CD4-positive, alpha-beta T cell treated with Interleukin-1 beta for 1 hour (primary cell): ENCODE measurements at regions not wholly inside any gene's neighbourhood (a gene's known extent, or its start where the extent isn't known, plus 50 kb on each side); places are given as distances from the start of the nearest gene placed in this dataset.
"Not testable (repeated sequence)": the region's sequence is repeated elsewhere in the genome, so short reads cannot be mapped to it uniquely, and the experiment has no call there.

Experiments
- DNase-seq, 2 donors: peaks; one replicate each; pipeline ENCODE4 v3.0.0-alpha.2; 2020 to 2022

DNA sequence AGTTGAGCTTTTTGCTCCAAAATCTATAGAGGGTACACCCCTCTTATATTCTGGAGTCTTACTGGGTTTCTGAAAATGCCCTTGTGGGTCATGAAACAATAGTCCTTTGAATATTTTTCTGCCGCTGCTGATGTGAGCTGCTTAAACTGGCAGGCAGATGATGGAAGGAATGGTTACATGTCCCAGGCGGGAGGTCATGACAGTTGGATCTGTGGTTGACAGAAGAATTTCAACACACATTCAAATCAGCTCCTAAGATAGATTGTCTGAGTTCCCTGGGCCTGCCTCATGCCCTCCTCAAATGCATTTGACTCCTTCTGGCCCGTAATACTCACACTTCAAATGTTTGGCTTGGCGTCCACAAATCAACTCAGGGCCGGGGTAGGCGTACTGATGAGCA is 105.0 kb upstream of the IKBKE start:
- DNase-seq: not testable (repeated sequence)

DNA sequence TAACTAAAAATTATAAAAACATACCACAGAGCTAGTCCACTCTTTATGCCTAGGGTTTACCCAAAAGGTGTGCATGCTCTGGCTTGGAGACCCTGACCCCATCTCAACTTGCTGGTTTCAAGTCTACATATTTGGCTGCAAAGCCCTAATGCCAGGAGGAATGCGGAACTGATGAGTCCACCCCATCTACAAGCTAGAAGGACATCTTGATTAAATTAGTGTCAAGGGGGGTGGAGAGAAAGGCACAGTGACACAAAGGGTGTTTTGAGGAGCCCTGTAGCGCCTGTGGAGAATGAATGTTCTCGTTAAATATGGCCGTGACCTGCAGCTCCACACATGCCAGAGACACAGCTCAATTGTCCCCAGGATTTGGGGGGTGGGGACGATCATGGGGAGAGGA is 104.1 kb upstream of the IKBKE start:
- not testable (repeated sequence) for DNase-seq

DNA sequence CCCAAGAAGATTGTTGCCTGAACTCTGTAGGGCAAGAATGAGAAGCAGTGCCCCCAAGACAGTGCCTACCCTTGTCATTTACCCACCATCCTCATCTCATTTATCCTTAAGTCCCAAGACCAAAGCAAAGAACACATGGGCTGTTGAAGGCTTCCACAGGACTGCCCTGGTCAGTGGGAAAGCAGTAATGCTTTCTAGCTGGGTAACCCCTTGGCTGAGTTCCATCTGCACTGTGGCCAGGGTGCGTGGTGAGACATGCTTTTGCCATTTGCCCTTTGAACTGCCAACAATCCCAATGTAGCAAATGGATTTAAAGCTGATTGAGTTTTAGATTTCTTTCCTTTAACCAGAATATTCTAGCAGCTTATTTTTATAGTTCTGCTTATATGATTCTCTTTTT is 103.5 kb upstream of the IKBKE start:
- not testable (repeated sequence) for DNase-seq

DNA sequence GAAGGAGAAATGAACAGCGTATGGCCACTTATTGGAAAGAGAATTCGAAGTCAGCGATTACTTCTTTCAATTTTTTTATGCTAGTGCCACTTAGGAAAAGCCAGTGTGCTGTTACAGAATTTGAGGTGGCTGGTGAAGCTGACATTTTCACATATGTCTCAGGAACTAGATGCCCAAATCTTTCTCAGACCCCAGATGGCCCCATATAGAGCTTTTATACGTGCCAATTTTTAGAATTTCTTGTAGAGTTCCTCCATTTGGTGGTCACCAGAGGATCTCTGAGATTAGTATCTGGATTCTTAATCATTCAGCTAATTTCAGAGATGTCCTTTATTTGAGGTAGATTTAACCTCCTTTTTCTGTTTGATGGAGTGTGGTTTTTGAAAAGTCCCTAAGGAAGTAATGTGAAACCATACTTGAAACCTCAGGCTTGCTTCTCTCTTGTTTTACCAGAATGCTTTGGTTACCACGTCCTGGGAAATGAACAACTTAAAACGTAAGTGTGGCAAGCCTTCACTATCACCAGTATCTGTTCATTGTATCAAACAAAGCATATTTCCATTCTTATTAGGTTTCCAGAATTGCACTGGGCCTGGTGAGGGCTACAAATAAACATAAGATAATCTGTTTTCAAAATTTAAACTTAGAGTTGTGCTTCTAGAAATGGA is 102.2 kb upstream of the IKBKE start:
- not testable (repeated sequence) for DNase-seq

DNA sequence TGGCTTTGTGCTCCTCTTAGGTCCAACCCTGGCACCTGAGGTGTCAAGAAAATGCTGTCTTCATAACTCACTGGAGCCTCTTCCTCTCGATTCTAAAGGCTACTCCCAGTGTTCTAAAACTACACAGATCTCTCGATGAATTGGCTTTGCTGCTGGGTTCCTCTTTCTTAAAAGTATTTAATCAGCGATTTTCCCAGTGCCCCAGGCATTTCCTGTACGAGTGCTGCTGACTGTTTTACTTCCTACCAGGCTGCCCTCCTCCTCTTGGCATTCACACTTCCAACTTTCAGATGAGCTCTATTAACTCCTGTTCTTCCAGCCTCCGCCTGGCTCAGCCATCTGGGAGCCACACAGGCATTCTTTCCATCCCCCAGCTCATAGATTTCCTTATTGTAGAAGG is 95.6 kb upstream of the IKBKE start:
- DNase-seq: not testable (repeated sequence)

DNA sequence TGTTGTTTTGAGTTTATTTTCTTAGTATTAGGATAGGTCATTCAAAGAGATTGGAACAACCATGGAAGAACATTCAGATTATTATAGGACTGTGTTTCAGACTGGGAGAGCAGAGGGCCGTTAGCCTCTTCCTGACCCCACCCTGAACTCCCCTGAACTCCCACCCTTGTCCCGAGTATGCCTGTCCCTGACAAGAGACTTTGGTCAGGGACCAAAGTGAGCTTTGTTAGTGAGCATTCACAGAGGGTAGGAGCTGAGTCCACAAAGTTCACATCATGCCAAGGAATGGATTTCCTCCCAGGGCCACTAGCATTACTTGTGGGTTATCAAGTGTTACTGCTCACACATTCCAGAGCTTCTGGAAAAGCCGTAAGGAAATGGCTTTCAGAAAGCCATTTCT is 94.7 kb upstream of the IKBKE start:
- DNase-seq: not testable (repeated sequence)

DNA sequence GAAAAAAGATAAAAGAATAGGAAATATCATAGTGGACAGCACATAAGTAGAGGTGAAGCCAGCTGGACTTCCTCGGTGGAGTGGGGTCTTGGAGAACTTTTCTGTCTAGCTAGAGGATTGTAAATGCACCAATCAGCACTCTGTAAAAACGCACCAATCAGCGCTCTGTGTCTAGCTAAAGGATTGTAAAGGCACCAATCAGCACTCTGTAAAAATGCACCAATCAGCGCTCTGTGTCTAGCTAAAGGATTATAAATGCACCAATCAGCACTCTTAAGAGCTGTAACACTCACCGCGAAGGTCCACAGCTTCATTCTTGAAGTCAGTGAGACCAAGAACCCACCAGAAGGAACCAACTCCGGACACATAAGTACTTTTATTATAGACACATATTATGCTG is 91.8 kb upstream of the IKBKE start:
- not testable (repeated sequence) for DNase-seq

DNA sequence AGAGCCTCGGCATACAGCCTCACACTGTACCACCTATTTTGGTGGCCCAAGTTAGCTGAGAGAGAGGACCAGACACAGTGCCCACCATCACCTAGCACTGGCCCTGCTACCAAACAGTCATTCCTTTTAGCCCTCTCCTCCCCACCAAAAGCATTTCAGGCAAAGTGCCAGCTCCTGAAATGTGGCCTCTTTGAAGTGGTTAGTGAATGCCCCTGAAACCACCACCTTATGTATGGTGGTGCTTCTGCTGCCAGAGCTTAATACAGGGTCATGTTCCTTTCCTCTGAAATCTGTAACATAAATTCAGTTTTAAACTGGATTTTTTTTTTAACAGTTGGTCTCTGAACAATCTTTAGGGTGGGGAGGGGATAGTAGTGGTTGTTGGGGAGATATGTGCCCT is 91.0 kb upstream of the IKBKE start:
- not testable (repeated sequence) for DNase-seq

DNA sequence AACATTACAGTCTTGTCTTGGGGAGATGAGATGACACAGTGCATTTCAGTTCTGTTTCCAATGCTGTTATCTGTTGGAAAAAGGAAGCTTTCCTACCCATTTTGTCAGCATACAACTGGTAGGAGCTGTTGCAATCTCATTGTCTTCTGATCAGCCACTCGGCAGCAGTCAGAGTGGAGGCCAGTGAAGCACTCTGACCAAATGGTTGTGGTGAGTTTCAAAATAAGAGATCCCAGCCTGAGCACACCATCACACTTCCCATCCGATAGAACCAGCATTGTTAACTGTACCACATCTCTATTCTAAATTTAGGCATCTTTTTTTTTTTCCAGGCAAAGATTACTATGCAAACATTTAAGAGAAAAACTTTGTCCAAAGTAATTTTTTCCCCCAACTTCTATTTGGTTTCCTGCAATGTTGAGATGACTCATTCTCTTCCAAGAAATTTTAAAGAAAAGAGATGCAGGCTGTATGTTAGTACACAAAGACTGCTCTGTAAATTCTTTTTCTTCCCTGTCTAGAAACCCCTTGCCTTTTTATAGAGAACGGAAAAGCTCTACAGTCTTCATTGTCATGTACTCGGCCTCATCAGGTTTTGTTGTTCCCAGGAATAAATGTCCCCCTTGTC is 90.0 kb upstream of the IKBKE start:
- peak in 1 of 2 donors; percentile 2 for DNase-seq

DNA sequence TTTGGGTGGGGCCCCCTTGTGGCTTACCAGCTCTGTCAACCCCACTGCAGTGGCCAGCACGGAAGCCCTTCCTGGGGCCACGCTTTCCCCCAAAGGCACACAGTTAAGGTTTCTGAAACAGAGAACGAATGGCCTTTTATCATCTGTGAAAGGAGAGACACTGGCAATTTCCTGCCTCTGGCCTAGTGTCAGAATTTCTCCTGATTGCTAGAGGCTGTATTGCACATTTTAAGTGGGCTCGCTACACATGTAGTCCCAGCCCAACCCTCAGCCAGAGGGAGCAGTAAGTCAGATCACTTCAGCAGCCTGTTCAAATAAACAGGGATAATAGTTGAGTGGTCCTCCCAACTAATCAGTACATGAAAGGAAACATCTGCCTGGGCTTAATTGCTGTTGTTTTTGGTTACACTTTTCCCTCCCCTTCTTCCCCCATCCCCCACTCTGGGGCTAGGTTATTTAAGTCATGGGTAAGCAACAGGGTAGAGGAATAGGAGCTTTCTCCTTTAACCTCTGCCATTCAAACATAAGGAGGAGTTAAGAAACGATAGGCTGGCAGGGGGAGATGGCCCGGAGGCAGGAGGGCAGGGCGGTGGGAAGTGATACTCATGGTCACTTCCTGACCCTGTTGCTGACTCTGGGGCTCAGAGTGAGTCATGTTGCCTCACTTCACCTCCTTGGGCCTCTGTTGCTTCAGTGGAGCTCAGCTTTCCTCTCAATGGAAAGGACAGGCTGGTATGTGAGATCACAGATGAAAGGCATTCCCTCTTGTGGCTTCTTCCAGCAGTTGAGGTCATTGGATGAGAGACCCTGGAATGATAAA is 89.3 kb upstream of the IKBKE start:
- peak in 1 of 2 donors; percentile 4 for DNase-seq

DNA sequence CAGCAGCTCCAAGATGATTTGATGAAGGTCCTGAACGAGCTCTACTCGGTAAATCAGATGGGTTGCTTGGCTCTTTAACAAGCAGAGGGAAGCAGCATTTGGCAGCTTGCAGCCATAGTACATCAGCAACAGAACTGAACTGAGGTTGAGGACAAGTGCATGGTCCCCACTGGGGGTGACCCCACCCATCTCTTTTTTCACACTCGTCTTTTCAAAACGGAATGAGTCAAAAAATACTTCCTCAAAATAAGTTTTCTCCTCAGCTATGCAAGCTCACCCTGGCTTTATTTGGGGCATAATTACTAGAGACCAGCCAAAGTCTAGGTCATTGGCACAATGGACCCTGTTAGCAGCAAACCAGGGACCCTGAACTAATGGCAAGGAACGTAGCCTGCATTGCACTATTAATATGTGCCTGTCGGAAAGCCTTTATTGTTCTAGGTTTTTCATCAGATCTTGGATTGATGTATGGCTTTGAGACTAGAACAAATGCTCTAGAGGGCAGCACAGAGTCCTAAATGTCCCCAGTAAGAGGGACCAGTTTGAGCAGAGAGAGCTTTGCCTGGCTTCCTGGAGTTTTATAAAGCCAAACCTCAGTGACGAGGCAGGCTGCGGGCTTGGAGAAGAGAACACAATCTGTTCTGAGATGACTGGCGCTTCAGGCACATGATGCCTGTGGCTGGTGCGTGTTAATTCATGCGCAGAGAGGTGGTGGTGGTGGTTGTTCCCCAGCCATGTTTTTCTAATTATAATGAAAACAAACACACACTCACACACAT is 86.1 kb upstream of the IKBKE start:
- peak; percentile 37 to 49 for DNase-seq

DNA sequence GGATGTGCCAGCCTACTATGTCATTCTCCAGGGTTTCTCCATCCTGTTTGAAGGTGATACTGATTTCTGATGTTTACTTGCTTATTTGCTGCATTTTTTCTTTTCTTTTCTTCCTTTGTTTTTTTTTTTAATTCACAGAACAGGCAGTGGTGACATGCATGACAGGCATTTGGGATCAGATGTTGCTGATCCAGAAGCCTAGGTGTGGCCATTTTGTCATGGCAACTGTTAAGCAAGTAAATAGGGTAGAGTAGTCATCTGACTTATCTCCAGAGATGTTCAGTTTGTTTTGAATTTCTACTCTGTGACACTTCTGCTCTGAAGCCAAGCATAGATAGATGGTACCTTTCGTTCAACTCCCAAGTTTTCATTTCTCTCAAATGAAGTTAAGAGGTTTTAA is 85.4 kb upstream of the IKBKE start:
- DNase-seq: not testable (repeated sequence)

DNA sequence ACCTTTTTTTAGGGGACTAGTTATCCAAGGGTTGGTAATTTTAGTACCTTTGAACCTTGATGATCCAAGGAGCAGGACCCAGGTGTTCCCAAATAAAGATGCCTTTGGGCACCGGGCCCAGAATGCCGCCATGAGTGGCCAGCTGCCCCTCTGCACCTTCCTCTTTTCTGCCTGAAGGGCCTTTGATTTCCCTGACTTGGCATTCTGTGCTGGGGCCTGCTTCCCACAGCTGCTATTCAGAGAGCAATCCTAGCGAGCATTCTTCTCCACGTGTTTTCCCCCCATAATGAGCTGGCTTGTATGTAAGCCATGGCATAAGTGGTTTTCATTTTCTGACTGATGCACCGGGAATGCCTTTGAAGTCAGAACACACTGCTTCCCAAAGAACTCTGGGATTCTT is 82.6 kb upstream of the IKBKE start:
- not testable (repeated sequence) for DNase-seq

DNA sequence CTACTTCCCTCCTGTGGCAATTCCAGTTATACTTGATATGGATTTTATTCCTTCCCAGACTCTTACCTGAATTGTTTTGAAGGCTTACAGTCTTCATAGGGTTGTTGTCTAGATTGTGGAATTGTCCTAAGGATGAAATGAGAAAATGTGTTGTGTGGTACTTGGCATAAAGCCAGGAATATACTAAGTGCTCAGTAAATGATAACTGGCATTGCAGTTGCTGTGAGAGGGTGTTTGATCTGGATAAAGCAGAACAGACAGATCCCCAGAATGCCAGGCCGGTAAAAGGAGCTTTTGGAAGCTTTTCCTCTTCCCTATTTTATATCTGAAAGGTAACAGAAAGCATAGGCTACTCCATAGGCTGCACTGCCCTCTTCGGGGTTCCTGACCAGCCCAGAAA is 78.4 kb upstream of the IKBKE start:
- not testable (repeated sequence) for DNase-seq

DNA sequence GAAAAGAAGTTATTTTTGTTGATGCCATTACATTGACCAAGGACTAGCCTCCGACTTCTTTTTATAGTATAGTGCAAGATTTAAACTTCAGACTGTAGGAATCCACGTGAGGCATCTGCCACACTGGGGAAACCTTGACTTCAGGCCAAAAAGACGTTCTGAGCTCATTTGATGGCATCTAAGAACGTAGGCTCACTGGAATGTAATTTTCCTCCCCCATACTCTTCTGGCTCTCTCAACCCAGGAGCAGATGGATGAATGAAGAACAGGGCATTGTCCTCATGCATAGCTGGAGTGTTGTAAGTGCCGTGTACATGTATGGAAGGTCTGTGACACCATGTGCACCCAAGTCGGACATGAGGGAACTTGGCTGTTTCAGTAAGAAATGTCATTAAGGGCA is 72.8 kb upstream of the IKBKE start:
- DNase-seq: not testable (repeated sequence)

DNA sequence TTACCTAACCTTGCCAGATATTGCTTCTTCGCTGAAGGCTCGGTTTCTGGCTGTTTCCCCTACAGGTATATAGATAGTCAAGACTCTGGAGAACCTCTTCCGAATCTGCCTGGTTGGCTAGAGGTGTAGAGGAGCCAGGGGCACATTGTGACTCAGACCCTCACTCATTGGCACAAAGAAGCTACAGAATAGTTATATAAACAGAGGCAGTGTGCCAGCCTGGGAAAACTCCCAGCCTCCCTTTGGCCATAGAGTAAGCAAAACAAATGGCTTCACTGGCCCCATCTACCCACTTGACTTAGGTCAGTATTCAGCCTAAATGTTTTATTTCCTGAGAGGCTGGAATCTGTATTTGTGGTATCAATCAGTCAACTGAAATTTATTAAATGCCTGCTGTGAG is 72.0 kb upstream of the IKBKE start:
- not testable (repeated sequence) for DNase-seq

DNA sequence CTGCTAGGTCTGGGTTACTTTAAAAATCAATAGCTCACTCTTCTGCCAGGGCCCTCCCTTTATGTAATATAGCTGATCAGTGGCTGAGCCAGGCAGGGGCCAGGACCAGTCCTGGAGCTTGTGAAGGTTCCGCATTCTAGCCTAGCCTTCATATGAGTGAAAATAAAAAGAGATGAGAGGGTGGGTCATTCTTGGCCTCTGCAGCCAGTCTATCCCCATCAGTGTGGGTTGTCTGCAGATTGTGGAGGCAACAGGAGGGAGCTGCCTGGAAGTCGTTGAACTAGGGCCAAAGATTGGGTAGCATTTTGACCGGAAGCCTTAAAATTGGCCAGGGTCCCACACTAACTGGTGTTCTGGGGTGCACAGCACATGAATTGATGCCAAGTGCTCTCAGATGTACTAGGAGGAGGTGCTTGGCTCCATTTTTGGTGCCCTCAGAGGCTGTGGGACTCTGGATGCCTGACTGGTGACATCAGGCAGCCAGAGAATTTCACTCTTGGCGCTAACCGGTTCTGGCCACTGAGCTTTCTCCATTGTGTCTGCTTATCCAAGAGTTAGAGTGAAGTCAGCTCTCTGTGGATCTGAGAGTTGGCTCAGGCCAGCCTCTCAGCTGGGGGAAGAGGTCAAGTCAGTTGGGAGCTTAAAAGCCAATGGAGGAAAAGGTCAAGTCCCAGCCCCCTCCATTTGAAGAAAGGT is 66.5 kb upstream of the IKBKE start:
- not testable (repeated sequence) for DNase-seq

DNA sequence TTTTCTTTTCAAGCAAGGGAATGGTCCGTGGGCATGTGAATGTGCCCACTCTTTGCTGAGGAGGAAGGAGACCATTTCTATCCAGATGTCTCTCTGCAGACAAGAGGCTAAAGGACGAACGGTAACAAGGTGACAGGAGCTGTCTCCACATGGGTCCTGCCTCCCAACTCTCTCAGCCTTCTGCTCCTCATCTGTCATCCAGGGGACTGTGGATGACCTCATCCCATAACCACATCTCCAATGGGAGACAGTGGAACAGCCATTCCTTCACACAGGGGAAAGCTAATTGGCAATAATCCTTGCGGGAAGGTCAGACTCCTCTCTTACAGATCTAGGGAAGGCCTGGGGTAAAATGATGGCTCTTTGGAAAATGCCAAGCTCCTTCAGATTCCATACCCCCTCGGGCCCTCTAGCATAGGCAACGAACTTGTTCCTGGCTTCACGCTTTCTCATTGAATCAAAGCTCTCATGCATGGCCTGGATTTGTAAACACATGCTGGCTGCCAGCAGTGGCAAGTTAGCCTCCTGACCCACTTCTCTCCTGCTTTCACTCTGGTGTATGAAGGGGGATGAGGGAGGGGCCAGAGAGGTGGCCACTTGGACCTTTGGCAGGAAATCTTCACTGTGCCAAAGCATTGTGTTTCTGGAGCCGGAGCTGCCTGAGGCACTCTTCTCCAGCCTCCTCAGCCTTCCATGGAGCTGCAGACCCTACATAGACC is 65.8 kb upstream of the IKBKE start:
- not testable (repeated sequence) for DNase-seq

DNA sequence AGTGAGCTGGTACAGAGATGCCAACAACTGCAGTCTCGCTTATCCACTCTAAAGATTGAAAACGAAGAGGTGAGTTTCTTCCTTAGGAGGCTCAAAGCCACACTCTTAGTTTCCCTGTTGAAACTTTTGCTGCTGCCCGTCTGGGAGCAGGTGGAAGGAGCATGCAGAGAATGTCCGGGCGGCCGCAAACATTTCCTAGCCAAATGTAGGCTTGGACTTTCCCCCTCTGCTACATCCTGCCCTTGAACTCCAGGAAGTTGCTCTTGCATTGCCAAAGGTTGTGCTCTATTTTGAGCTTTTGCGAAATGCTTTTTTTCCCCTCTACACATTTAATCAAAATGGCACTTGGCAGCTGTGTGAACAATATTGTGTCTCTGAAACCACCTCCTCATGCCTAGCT is 65.0 kb upstream of the IKBKE start:
- not testable (repeated sequence) for DNase-seq

DNA sequence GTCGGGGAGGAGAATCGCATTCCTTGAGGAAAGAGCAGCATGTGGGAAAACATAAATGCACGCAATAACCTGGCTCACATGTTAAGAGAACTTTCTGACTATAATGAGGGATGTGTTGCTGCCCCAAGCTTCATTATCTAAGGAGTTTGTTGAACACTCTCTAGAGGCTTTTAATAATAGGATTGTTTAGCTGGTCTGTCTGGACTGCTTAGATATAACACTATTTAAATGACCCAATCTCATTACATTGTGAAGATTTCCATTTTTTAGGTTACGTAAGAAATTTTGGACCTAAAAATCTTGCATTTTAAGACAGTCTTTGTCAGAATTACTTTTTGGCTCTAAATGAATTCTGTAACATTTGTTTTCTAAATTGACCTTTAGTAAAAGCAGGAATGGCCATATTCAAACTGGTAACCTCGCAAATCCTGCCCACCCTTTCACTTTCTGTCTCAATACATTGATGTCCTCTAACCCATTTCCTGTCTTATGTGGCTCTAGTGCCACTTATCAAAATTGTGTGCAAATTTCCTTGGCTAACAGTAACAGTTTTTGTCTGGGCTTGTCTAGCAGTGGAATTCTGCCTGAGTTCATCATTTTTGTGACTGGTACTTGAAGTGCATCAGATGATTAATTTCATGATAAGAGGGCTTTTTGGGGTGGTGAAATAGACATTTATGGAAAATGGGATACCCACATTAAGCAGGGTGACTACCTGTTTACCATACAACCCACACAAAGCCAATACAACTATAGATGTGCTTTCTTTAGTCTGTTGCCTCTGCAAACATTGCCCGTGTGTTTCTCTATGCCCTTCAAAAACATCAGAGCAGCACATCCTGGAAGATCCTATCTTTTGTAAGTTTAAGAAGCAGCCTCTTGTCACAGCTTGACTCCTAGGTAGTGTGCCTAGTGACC is 61.6 kb upstream of the IKBKE start:
- not testable (repeated sequence) for DNase-seq

DNA sequence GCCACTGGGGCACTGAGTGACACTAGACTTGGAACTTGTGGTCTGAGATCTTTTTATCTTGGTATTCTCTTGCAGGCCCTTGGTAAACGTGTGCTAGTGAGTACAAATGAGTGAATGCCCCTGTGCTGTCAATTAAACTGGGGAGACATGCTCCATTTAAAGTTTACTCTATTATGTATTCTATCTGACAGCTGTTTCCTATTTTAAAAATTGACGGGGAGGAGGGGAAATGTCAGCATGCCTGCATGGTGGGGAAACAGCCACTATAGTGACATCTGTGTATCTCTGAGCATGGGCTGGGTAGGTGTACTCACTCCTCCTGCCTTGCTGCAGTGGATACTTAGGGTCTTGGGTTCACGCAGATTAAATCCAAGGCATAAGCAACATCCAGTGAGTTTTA is 59.0 kb upstream of the IKBKE start:
- no peak for DNase-seq
